Endothelial cell of umbilical vein (primary cell): ENCODE measurements at regions not wholly inside any gene's neighbourhood (a gene's known extent, or its start where the extent isn't known, plus 50 kb on each side); places are given as distances from the start of the nearest gene placed in this dataset.

ENCODE experiments used
- BruUV-seq: library from RNA; stranded (reverse); fragments of 400-500 nt; replicated peaks from 2 replicates; lab custom pipeline; 2021; lab: Mats Ljungman, UMichigan
- CTCF ChIA-PET: fragments of 300-600, 350-600 bp; sonication (Branson Sonifier 250); formaldehyde crosslinking; loops from one replicate; lab custom pipeline; 2021; ENCODE audit warnings: antibody characterized with exemption, inconsistent platforms; lab: Charles Lee
- POLR2A ChIA-PET: fragments of 300-600, 350-600 bp; sonication (Branson Sonifier 250); formaldehyde crosslinking; loops from one replicate; lab custom pipeline; 2021; ENCODE audit warnings: antibody characterized with exemption, inconsistent platforms; lab: Charles Lee
- DNase-seq: peaks from one replicate; pipeline ENCODE4 v3.0.0-alpha.2; 2011; ENCODE audit warnings: low read depth, low spot score
- FAIRE-seq: peaks from 2 replicates; lab custom pipeline; 2011; peaks lifted over from hg19 to GRCh38; lab: Jason Lieb, UNC
- H2AFZ ChIP-seq: 2 replicates; pipeline ENCODE4 v1.6.0; 2012; ENCODE audit warnings: low read depth, low read length, control low read depth, inconsistent platforms
- H3K27ac ChIP-seq: 2 replicates; pipeline ENCODE4 v1.5.1; 2011; ENCODE audit warnings: low read depth, mild to moderate bottlenecking, control low read depth, low read length, moderate library complexity; ENCODE audit not compliant: insufficient read depth
- H3K27me3 ChIP-seq, 2 experiments: 2 replicates each; pipeline versions ENCODE4 v1.6.0 to v1.6.1; 2011; ENCODE audit warnings: low read length in 2 of 2, mixed read lengths in 1 of 2; ENCODE audit not compliant: control insufficient read depth in 2 of 2, insufficient read depth in 2 of 2
- H3K36me3 ChIP-seq, 2 experiments: 2 replicates in 1 of 2; 3 replicates in 1 of 2; pipeline ENCODE4 v1.5.1; 2011; ENCODE audit warnings: low read length in 2 of 2, mild to moderate bottlenecking in 1 of 2, moderate library complexity in 1 of 2; ENCODE audit not compliant: control insufficient read depth in 2 of 2, insufficient read depth in 2 of 2; ENCODE audit errors: extremely low read depth in 1 of 2
- H3K4me1 ChIP-seq: 3 replicates; pipeline ENCODE4 v1.5.1; 2011; ENCODE audit warnings: mild to moderate bottlenecking, low read length; ENCODE audit not compliant: control insufficient read depth, insufficient read depth; ENCODE audit errors: extremely low read depth
- H3K4me2 ChIP-seq: 2 replicates; pipeline ENCODE4 v1.6.1; 2011; ENCODE audit warnings: low read length, control low read depth, mixed read lengths; ENCODE audit not compliant: insufficient read depth
- H3K4me3 ChIP-seq, 3 experiments: fragments of 200-600 bp in 1 of 3; sonication (generic), shearing (Covaris generic) in 1 of 3; replicated peaks in 1 of 3; 2 replicates each; pipeline ENCODE4 v1.5.1; 2011 to 2016; ENCODE audit warnings: control low read depth in 3 of 3, low read length in 3 of 3, mild to moderate bottlenecking in 2 of 3, inconsistent platforms in 1 of 3, low read depth in 1 of 3, moderate library complexity in 1 of 3; ENCODE audit not compliant: insufficient read depth in 1 of 3
- H3K79me2 ChIP-seq: 2 replicates; pipeline ENCODE4 v1.6.0; 2012; ENCODE audit warnings: low read length, inconsistent platforms; ENCODE audit not compliant: control insufficient read depth, insufficient read depth
- H3K9ac ChIP-seq: replicated peaks from 2 replicates; pipeline ENCODE3; 2011; ENCODE audit warnings: low read length, control low read depth; ENCODE audit not compliant: insufficient read depth; ENCODE audit errors: extremely low read depth
- H3K9me1 ChIP-seq: replicated peaks from 3 replicates; pipeline ENCODE4 v1.6.0; 2011; ENCODE audit warnings: mild to moderate bottlenecking, low read length; ENCODE audit not compliant: control insufficient read depth, insufficient read depth; ENCODE audit errors: extremely low read depth
- H3K9me3 ChIP-seq: replicated peaks from 2 replicates; pipeline ENCODE4 v1.5.1; 2012; ENCODE audit warnings: low read length, inconsistent platforms; ENCODE audit not compliant: control insufficient read depth, insufficient read depth
- H4K20me1 ChIP-seq: replicated peaks from 2 replicates; pipeline ENCODE3; 2011; ENCODE audit warnings: mild to moderate bottlenecking, low read length; ENCODE audit not compliant: control insufficient read depth, insufficient read depth; ENCODE audit errors: extremely low read depth
- EZH2 ChIP-seq: IDR thresholded peaks from 2 replicates; pipeline ENCODE4 v1.6.1; 2012; ENCODE audit warnings: borderline replicate concordance, low read depth, mild to moderate bottlenecking, moderate library complexity, low read length, inconsistent platforms; ENCODE audit not compliant: severe bottlenecking
- FOS ChIP-seq: IDR thresholded peaks from 2 replicates; pipeline ENCODE4 v1.6.1; 2011; ENCODE audit warnings: mild to moderate bottlenecking, low read length, moderate library complexity, borderline replicate concordance; ENCODE audit not compliant: insufficient read depth
- GATA2 ChIP-seq: IDR thresholded peaks from 2 replicates; pipeline ENCODE4 v1.7.0; 2011; ENCODE audit warnings: low read depth, mild to moderate bottlenecking, moderate library complexity, mixed read lengths, low read length; ENCODE audit not compliant: insufficient read length, insufficient read depth
- JUN ChIP-seq: IDR thresholded peaks from 2 replicates; pipeline ENCODE4 v1.6.1; 2011; ENCODE audit warnings: borderline replicate concordance, low read depth; ENCODE audit not compliant: insufficient read length, insufficient read depth
- MYC ChIP-seq: IDR thresholded peaks from one replicate; pipeline ENCODE4 v1.6.1; 2011; ENCODE audit warnings: mild to moderate bottlenecking, low read depth, low read length
- POLR2A ChIP-seq: IDR thresholded peaks from 2 replicates; pipeline ENCODE4 v1.6.1; 2012; ENCODE audit warnings: low read depth, mild to moderate bottlenecking, control low read depth, low read length
- POLR2AphosphoS5 ChIP-seq: IDR thresholded peaks from 2 replicates; pipeline ENCODE4 v1.6.1; 2012; ENCODE audit warnings: low read depth, mild to moderate bottlenecking, control low read depth, low read length, moderate library complexity; ENCODE audit not compliant: insufficient read depth
- dilution Hi-C: fragments of 300-500 bp; cut with MboI; formaldehyde crosslinking; loops from one replicate; pipeline ENCODE4 v1.15.0; 2019; ENCODE audit warnings: low sequenced_read_pairs; ENCODE audit not compliant: extremely low pct_ligation_motif_present
- intact Hi-C: fragments of 100-400 bp; cut with micrococcal nuclease; formaldehyde crosslinking; loops from one replicate; pipeline ENCODE4 v1.10.0; 2022
- TF ChIP-seq, protein P1 (sequence below), 2 donors: IDR thresholded peaks; 1 replicate in 1 of 2; 2 replicates in 1 of 2; pipeline ENCODE4 v1.5.1; 2011; ENCODE audit warnings: low read length in 2 of 2, mild to moderate bottlenecking in 2 of 2, moderate library complexity in 2 of 2, control low read depth in 1 of 2, inconsistent platforms in 1 of 2, low read depth in 1 of 2; ENCODE audit not compliant: insufficient read depth in 1 of 2; ENCODE audit errors: extremely low read depth in 1 of 2
- TF ChIP-seq, protein P2 (sequence below): IDR thresholded peaks from 2 replicates; pipeline ENCODE4 v1.6.1; 2011; ENCODE audit not compliant: insufficient read depth, insufficient read length

DNA sequence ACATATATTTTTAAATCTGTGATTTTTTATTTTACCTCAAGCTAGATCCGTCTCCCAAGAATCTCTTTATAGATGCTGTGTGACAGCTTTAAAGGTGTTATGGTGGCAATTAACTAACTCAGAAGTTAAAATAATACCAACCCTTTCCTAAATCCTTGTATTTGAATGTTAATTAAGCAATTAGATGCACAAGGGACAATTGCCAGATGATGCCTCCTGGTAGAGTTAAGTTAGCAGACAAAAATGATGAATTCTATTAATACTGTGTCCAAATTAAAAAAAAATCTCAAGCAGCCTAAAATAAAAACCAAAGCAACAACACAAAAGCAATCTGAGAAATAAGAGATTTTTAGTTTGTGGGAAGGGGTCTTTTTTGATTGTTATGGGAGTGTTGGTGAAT lies 78.9 kb downstream of the FANCF start:
- Histone ChIP-seq H3K4me2 (no peak overlapping the region), H3K9me1 (no peaks in the 10 kb centered on the region), H3K4me3 (no peak overlapping the region), H3K27ac (no peak overlapping the region), H3K4me1 (no peaks in the 10 kb centered on the region), H3K36me3 (no peaks in the 10 kb centered on the region), H3K9me3 (no peaks in the 10 kb centered on the region), H3K27me3 (peaks cover 0 to 2% of the 10 kb centered on the region in 2 experiments), H3K9ac (no peak overlapping the region), H3K79me2 (no peaks in the 10 kb centered on the region), H2AFZ (no peak overlapping the region), H4K20me1 (no peaks in the 10 kb centered on the region)
- intact Hi-C loops, result no loop called here
- DNase-seq, result no peak
- no peak for FAIRE-seq
- BruUV-seq, result no TSS peak
- dilution Hi-C loops, result no loop called here
- TF ChIP-seq EZH2, result no peak
- TF ChIP-seq, protein P1, sequence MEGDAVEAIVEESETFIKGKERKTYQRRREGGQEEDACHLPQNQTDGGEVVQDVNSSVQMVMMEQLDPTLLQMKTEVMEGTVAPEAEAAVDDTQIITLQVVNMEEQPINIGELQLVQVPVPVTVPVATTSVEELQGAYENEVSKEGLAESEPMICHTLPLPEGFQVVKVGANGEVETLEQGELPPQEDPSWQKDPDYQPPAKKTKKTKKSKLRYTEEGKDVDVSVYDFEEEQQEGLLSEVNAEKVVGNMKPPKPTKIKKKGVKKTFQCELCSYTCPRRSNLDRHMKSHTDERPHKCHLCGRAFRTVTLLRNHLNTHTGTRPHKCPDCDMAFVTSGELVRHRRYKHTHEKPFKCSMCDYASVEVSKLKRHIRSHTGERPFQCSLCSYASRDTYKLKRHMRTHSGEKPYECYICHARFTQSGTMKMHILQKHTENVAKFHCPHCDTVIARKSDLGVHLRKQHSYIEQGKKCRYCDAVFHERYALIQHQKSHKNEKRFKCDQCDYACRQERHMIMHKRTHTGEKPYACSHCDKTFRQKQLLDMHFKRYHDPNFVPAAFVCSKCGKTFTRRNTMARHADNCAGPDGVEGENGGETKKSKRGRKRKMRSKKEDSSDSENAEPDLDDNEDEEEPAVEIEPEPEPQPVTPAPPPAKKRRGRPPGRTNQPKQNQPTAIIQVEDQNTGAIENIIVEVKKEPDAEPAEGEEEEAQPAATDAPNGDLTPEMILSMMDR (IDR thresholded peaks at IDR 0.05; ENCODE audit: extremely low read depth in 1 of 2, insufficient read depth in 1 of 2, low read depth in 1 of 2, low read length in 2 of 2), result no peak
- no peak for TF ChIP-seq FOS
- TF ChIP-seq GATA2, result no peak
- no peak for TF ChIP-seq JUN
- TF ChIP-seq MYC, result no peak
- TF ChIP-seq, protein P2, sequence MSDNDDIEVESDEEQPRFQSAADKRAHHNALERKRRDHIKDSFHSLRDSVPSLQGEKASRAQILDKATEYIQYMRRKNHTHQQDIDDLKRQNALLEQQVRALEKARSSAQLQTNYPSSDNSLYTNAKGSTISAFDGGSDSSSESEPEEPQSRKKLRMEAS, result no peak
- TF ChIP-seq POLR2AphosphoS5, result no peak
- no peak for TF ChIP-seq POLR2A
- CTCF ChIA-PET, result interaction anchor here (1.0 to 1.4 kb wide), 3 partner anchors 9 to 241 kb away, joined by 3 to 5 read pairs (median 3); no protein-coding TSS in a partner anchor
- POLR2A ChIA-PET, result no interaction called here
